ENCODE measurements at regions not wholly inside any gene's neighbourhood (a gene's known extent, or its start where the extent isn't known, plus 50 kb on each side); places are given as distances from the start of the nearest gene placed in this dataset.

DNA sequence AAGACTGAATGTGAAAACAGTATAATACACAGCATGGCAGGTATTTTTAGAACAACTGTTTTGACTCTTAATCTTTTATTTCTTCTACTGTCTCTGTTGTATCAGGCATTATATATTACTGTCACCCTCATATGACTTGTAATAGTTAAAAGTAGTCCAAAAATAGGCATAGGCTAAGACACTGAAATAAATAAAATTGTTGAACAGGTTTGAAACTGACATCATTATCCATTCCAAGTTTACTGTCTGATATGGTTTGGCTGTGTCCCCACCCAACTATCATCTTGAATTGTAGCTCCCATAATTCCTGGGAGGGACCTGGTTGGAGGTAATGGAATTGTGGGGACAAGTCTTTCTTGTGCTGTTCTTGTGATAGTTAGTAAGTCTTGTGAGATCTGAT, 91.4 kb upstream of the CDH19 start:
- TF ChIP-seq, protein P1, sequence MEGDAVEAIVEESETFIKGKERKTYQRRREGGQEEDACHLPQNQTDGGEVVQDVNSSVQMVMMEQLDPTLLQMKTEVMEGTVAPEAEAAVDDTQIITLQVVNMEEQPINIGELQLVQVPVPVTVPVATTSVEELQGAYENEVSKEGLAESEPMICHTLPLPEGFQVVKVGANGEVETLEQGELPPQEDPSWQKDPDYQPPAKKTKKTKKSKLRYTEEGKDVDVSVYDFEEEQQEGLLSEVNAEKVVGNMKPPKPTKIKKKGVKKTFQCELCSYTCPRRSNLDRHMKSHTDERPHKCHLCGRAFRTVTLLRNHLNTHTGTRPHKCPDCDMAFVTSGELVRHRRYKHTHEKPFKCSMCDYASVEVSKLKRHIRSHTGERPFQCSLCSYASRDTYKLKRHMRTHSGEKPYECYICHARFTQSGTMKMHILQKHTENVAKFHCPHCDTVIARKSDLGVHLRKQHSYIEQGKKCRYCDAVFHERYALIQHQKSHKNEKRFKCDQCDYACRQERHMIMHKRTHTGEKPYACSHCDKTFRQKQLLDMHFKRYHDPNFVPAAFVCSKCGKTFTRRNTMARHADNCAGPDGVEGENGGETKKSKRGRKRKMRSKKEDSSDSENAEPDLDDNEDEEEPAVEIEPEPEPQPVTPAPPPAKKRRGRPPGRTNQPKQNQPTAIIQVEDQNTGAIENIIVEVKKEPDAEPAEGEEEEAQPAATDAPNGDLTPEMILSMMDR (IDR thresholded peaks at IDR 0.05; ENCODE audit: low read length): no peak
- TF ChIP-seq EZH2phosphoT487 (IDR thresholded peaks at IDR 0.05; ENCODE audit: low read length): no peak
- TF ChIP-seq EZH2 (optimal IDR thresholded peaks at IDR 0.05; ENCODE audit: low read depth, low read length): no peak
